ENCODE measurements at regions not wholly inside any gene's neighbourhood (a gene's known extent, or its start where the extent isn't known, plus 50 kb on each side); places are given as distances from the start of the nearest gene placed in this dataset.

DNA sequence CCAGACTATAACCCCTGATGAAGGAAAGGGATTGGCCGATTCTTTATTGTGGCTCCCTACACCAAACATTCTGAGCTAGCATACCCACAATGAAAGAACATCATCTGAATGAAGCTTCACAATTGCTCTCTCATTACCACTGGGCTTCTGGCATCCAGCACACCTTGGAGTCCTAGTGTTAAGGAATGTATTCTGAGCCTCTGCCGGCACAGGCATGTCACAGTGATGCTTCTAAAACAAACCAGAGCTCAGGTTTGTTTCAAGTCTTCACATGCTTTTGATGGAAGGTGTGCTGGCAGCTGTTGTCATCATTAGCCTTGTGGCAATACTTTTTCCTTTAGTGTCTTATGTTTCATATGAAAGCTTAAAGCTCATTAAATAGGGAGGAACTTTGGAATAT lies 76.3 kb upstream of the RBBP8 start:
- no peak for DNase-seq (ENCODE audit: low spot score)

- no peak for DNase-seq (ENCODE audit: low spot score)
These were observed 75.0 kb upstream of the RBBP8 start for GRCh38 chr18:22858121-22858520.

DNA sequence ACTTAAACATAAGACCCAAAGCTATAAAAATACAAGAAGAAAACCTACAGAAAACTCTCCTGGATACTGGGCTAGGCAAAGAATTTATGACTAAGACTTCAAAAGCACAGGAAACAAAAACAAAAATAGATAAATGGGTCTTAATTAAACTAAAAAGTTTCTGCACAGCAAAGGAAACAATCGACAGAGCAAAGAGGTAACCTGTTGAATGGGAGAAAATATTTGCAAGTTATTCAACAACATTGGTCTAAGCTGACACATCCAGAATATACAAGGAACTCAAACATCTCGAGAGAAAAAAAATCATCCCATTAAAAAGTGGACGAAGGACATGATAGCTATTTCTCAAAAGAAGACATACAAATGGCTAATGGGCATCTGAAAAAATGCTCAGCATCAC lies 72.3 kb upstream of the RBBP8 start:
- no peak for DNase-seq (ENCODE audit: low spot score)

- no peak for DNase-seq (ENCODE audit: low spot score)
These were observed 67.6 kb upstream of the RBBP8 start for GRCh38 chr18:22865354-22866116.

- DNase-seq (ENCODE audit: low spot score): no peak
These were observed 64.3 kb upstream of the RBBP8 start for GRCh38 chr18:22868831-22869230.

- DNase-seq (ENCODE audit: low spot score): no peak
These were observed 61.2 kb upstream of the RBBP8 start for GRCh38 chr18:22871809-22872525.

GRCh38 chr18:22872900-22873537 lies 60.1 kb upstream of the RBBP8 start:
- DNase-seq (ENCODE audit: low spot score): no peak

GRCh38 chr18:22879293-22879692 lies 53.8 kb upstream of the RBBP8 start:
- DNase-seq (ENCODE audit: low spot score): no peak

- no peak for DNase-seq (ENCODE audit: low spot score)
These were observed 51.0 kb upstream of the RBBP8 start for GRCh38 chr18:22882084-22882483.

GRCh38 chr18:22883179-22883578 lies 49.9 kb upstream of the RBBP8 start:
- no peak for DNase-seq (ENCODE audit: low spot score)
